Gastrocnemius medialis (tissue), 4 donors: ENCODE measurements at regions not wholly inside any gene's neighbourhood (a gene's known extent, or its start where the extent isn't known, plus 50 kb on each side); places are given as distances from the start of the nearest gene placed in this dataset.

Source experiments
- CTCF ChIP-seq, 5 experiments: fragments of 450-650 bp in 3 of 5; fragments of 200-600 bp in 2 of 5; sonication (generic) in 2 of 5; IDR thresholded peaks in 4 of 5; conservative IDR thresholded peaks in 1 of 5; 1 replicate in 4 of 5; 2 replicates in 1 of 5; pipeline ENCODE4 v1.5.1; 2016 to 2019; ENCODE audit warnings: antibody characterized with exemption in 5 of 5, mild to moderate bottlenecking in 3 of 5, moderate library complexity in 3 of 5
- POLR2A ChIP-seq, 2 donors: fragments of 450-650 bp; IDR thresholded peaks; one replicate each; pipeline ENCODE4 v1.6.1; 2017; ENCODE audit warnings: antibody characterized with exemption in 2 of 2, mild to moderate bottlenecking in 2 of 2, moderate library complexity in 2 of 2

DNA sequence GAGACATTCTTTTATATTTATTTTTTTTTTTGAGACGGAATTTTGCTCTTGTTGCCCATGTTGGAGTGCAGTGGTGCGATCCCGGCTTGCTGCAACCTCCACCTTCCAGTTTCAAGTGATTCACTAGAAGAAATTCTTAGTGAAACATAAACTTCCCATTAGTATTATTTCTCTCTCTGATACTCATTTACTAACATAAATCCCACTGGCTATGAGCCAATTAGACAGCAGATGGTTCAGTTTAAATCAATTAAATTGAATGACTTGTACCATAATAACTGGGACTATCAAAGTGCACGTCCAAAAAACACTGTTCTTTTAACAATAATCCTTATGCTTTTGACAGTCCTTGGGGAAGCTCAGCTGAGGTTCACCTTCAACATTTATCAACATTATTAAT is 111.2 kb upstream of the PTCHD4 start:
- TF ChIP-seq CTCF (IDR thresholded peaks at IDR 0.05 in 4 of 5, conservative IDR thresholded peaks at IDR 0.05 in 1 of 5) (no peak), POLR2A (IDR thresholded peaks at IDR 0.05) (no peak)
